Gastrocnemius medialis (tissue), 4 donors: ENCODE measurements at regions not wholly inside any gene's neighbourhood (a gene's known extent, or its start where the extent isn't known, plus 50 kb on each side); places are given as distances from the start of the nearest gene placed in this dataset.

Experiments
- CTCF ChIP-seq, 5 experiments: fragments of 450-650 bp in 3 of 5; fragments of 200-600 bp in 2 of 5; sonication (generic) in 2 of 5; IDR thresholded peaks in 4 of 5; conservative IDR thresholded peaks in 1 of 5; 1 replicate in 4 of 5; 2 replicates in 1 of 5; pipeline ENCODE4 v1.5.1; 2016 to 2019; ENCODE audit warnings: antibody characterized with exemption in 5 of 5, mild to moderate bottlenecking in 3 of 5, moderate library complexity in 3 of 5
- POLR2A ChIP-seq, 2 donors: fragments of 450-650 bp; IDR thresholded peaks; one replicate each; pipeline ENCODE4 v1.6.1; 2017; ENCODE audit warnings: antibody characterized with exemption in 2 of 2, mild to moderate bottlenecking in 2 of 2, moderate library complexity in 2 of 2

DNA sequence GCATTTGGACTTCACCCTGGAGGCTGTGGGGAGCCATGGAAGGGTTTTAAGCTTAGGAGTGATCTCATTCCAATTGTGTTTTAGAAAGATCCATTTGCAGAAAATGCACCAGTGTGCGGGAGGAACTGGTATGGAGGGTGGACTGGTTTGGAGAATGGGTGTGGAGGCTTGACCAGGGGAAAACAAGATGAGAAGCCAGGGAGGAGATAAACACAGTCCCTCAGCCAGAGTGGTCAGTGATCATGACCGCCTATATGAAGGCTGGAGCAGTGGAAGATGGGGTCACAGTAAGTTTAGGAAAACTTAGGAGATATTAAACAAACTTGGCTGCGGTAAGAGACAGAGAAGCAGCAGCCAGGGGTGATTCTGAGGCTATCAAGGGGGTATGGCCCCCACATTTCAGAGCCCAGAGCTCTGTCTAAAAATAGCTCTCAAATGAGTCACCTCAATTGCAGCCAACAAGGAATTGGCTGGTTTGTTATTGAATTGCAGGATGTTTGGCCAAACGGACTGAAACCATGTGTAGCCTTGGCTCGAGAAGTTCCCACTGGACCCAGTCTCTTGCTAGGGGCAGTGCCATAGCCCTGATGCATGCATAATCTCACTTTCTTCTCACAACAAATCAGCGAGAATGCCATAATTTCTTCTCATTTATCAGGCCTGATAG is 159.9 kb upstream of the TOP1 start:
- TF ChIP-seq CTCF (IDR thresholded peaks at IDR 0.05 in 4 of 5, conservative IDR thresholded peaks at IDR 0.05 in 1 of 5) (no peak), POLR2A (IDR thresholded peaks at IDR 0.05) (no peak)
